ENCODE measurements at regions not wholly inside any gene's neighbourhood (a gene's known extent, or its start where the extent isn't known, plus 50 kb on each side); places are given as distances from the start of the nearest gene placed in this dataset.

DNA sequence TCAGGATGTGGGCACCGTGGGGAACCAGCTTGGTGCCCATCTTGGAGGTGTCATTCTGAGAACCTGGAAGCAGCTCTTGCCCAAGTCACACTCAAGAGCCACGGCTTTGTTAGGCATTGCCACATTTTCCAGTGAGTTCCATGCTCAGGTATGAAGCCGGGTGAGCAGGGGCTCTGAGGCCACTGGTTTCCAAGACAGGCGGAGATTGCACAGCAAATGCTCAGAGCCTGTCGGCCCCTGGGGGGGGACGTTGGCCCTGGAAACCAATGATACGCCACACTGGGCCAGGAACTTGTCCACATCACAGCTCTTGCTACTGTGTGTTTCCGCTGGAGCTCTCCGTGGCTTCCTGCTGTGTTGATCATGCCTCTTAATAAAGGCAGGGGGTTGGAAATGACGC is 52.5 kb upstream of the SALL3 start:
- H3K4me1 ChIP-seq = no peaks in the 10 kb centered on the region
- ATAC-seq (no peak), DNase-seq (no peak)
- no peaks in the 10 kb centered on the region for H3K9me3 ChIP-seq
- H3K27me3 ChIP-seq = peaks cover 0 to 10% (median 0%) of the 10 kb centered on the region in 9 donors
- no peaks in the 10 kb centered on the region for H3K36me3 ChIP-seq
- H3K4me3 ChIP-seq = no peak overlapping the region
- no peak overlapping the region for H3K27ac ChIP-seq
- WGBS, 4 donors = 70 to 75% (median 74%) methylated on average over 8 to 10 of the region's 10 CpGs
- TF ChIP-seq, protein P1, sequence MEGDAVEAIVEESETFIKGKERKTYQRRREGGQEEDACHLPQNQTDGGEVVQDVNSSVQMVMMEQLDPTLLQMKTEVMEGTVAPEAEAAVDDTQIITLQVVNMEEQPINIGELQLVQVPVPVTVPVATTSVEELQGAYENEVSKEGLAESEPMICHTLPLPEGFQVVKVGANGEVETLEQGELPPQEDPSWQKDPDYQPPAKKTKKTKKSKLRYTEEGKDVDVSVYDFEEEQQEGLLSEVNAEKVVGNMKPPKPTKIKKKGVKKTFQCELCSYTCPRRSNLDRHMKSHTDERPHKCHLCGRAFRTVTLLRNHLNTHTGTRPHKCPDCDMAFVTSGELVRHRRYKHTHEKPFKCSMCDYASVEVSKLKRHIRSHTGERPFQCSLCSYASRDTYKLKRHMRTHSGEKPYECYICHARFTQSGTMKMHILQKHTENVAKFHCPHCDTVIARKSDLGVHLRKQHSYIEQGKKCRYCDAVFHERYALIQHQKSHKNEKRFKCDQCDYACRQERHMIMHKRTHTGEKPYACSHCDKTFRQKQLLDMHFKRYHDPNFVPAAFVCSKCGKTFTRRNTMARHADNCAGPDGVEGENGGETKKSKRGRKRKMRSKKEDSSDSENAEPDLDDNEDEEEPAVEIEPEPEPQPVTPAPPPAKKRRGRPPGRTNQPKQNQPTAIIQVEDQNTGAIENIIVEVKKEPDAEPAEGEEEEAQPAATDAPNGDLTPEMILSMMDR (IDR thresholded peaks at IDR 0.05) = no peak
- TF ChIP-seq POLR2A (IDR thresholded peaks at IDR 0.05) = no peak
- intact Hi-C loops (cut with DNase I) = no loop called here

DNA sequence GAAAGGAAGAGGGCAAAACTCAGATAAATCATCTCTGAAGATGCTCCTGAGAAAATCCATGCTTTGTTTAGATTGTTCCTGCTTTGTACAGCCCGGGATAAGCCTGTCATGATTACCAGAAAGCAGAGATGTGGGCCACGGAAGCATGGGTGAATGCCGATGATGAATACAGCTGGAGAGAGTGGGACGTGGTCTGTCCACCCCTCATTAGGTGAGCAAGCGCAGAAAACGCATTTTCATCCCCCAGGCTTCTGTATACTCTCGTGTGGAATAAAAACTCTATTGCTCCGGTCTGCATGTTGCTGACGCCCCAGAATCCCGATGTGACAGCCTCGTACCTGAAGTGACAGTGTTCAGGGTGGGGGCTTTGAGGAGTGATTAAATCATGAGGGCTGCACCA is 52.0 kb upstream of the SALL3 start:
- peaks cover 0 to 14% (median 0%) of the 10 kb centered on the region in 9 donors for H3K27me3 ChIP-seq

DNA sequence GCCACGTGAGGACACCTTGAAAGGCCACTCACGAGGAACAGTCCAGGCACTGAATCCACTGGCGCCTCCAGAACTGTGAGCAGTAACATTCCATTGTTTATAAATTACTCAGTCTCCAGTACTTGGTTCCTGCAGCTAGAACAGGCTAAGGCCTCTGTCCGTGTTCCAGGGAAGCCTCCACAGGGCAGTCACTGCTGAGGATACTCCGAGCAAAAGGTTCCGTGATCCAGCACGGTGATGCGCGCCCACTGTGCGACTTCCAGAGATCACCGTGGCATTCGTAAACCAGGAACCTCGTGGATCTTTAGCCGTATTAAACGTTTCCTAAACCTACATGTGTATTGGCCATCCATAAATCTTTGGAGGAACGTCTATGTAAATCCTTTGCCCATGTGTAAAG is 51.5 kb upstream of the SALL3 start:
- TF ChIP-seq POLR2A (IDR thresholded peaks at IDR 0.05) = no peak
- TF ChIP-seq, protein P1 (IDR thresholded peaks at IDR 0.05) = no peak
- peaks cover 0 to 14% (median 0%) of the 10 kb centered on the region in 9 donors for H3K27me3 ChIP-seq
- no peak overlapping the region for H3K27ac ChIP-seq
- intact Hi-C loops (cut with DNase I) = no loop called here
- H3K9me3 ChIP-seq = no peaks in the 10 kb centered on the region
- ATAC-seq = no peak
- 89 to 91% (median 89%) methylated on average over 16 of the region's 16 CpGs for WGBS, 4 donors
- no peaks in the 10 kb centered on the region for H3K36me3 ChIP-seq
- H3K4me1 ChIP-seq = no peaks in the 10 kb centered on the region
- no peak overlapping the region for H3K4me3 ChIP-seq
- no peak for DNase-seq

More for the DNA sequence above, 52.0 kb upstream of the SALL3 start:
- no peak for DNase-seq
- 83 to 89% (median 85%) methylated on average over 11 of the region's 11 CpGs for WGBS, 4 donors
- Histone ChIP-seq H3K4me1 (no peaks in the 10 kb centered on the region), H3K4me3 (no peak overlapping the region), H3K27ac (no peak overlapping the region), H3K36me3 (no peaks in the 10 kb centered on the region), H3K9me3 (no peaks in the 10 kb centered on the region)
- ATAC-seq = no peak
- TF ChIP-seq, protein P1 (IDR thresholded peaks at IDR 0.05) = no peak
- TF ChIP-seq POLR2A (IDR thresholded peaks at IDR 0.05) = no peak
- intact Hi-C loops (cut with DNase I) = no loop called here

DNA sequence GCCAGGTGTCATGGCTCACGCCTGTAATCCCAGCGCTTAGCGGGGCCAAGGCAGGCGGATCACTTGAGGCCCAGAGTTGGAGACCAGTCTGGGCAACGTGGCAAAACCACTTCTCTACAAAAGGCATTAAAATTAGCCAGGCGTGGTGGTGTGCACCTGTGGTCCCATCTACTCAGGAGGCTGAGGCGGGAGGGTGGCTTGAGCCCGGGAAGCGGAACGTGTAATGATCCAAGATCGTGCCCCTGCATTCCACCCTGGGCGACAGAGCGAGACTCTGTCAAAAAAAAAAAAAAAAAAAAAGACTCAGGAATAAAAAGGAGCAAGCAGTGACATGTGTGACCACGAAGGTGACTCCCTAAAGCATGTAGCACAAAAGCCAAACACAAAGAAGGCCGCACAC is 50.1 kb upstream of the SALL3 start:
- intact Hi-C loops (cut with DNase I) = no loop called here
- H3K4me1 ChIP-seq = no peaks in the 10 kb centered on the region
- H3K36me3 ChIP-seq = no peaks in the 10 kb centered on the region
- no peak overlapping the region for H3K27ac ChIP-seq
- H3K9me3 ChIP-seq = no peaks in the 10 kb centered on the region
- no peak for DNase-seq
- ATAC-seq = no peak
- H3K4me3 ChIP-seq = no peak overlapping the region
- peaks cover 0 to 14% (median 0%) of the 10 kb centered on the region in 9 donors for H3K27me3 ChIP-seq
- 87 to 89% (median 88%) methylated on average over 15 of the region's 15 CpGs for WGBS, 4 donors
- TF ChIP-seq, protein P1 (IDR thresholded peaks at IDR 0.05) = no peak
- TF ChIP-seq POLR2A (IDR thresholded peaks at IDR 0.05) = no peak

Measured in heart left ventricle (tissue), 16 donors.